Common myeloid progenitor, CD34-positive (primary cell): ENCODE measurements at regions not wholly inside any gene's neighbourhood (a gene's known extent, or its start where the extent isn't known, plus 50 kb on each side); places are given as distances from the start of the nearest gene placed in this dataset.

ENCODE experiments used
- CTCF ChIA-PET: fragments of 350-600 bp; sonication (Branson Sonifier 250); formaldehyde crosslinking; loops from one replicate; lab custom pipeline; 2021; ENCODE audit warnings: antibody characterized with exemption; lab: Charles Lee
- POLR2A ChIA-PET: fragments of 350-600 bp; sonication (Branson Sonifier 250); formaldehyde crosslinking; loops from one replicate; lab custom pipeline; 2021; ENCODE audit warnings: antibody characterized with exemption; lab: Charles Lee
- DNase-seq, 3 donors: peaks; one replicate each; pipeline versions ENCODE4 v3.0.0 to v3.0.0-alpha.2; 2013
- H3K27ac ChIP-seq, 2 experiments: 1 replicate in 1 of 2; 2 replicates in 1 of 2; pipeline ENCODE4 v1.7.0; 2013; ENCODE audit warnings: inconsistent platforms in 2 of 2, low read length in 2 of 2, mild to moderate bottlenecking in 2 of 2, low read depth in 1 of 2, moderate library complexity in 1 of 2; ENCODE audit not compliant: severe bottlenecking in 2 of 2, insufficient read depth in 1 of 2, poor library complexity in 1 of 2
- H3K27me3 ChIP-seq, 5 experiments: replicated peaks in 2 of 5; 1 replicate in 3 of 5; 2 replicates in 2 of 5; pipeline versions ENCODE4 v1.6.1 to v1.7.0; 2013; ENCODE audit warnings: low read length in 4 of 5, mild to moderate bottlenecking in 2 of 5, moderate library complexity in 2 of 5, inconsistent platforms in 1 of 5; ENCODE audit not compliant: insufficient read depth in 5 of 5, control insufficient read depth in 4 of 5
- H3K36me3 ChIP-seq, 4 experiments: 1 replicate in 2 of 4; 2 replicates in 2 of 4; pipeline versions ENCODE4 v1.6.1 to v1.7.0; 2013; ENCODE audit warnings: low read length in 3 of 4, control low read depth in 1 of 4, mild to moderate bottlenecking in 1 of 4; ENCODE audit not compliant: control insufficient read depth in 4 of 4, insufficient read depth in 4 of 4
- H3K4me1 ChIP-seq, 4 experiments: 1 replicate in 3 of 4; 2 replicates in 1 of 4; pipeline versions ENCODE4 v1.6.1 to v1.7.1; 2013; ENCODE audit warnings: low read length in 3 of 4, mild to moderate bottlenecking in 3 of 4, control low read depth in 1 of 4, inconsistent platforms in 1 of 4, moderate library complexity in 1 of 4; ENCODE audit not compliant: control insufficient read depth in 4 of 4, insufficient read depth in 4 of 4; ENCODE audit errors: control extremely low read depth in 1 of 4
- H3K4me3 ChIP-seq, 7 experiments: 1 replicate in 4 of 7; 2 replicates in 3 of 7; pipeline versions ENCODE4 v1.5.1 to v1.7.0; 2013; ENCODE audit warnings: mild to moderate bottlenecking in 7 of 7, low read length in 6 of 7, moderate library complexity in 6 of 7, inconsistent platforms in 2 of 7, low read depth in 2 of 7, control low read depth in 1 of 7; ENCODE audit not compliant: insufficient read depth in 4 of 7, control insufficient read depth in 1 of 7; ENCODE audit errors: extremely low read depth in 1 of 7
- H3K9me3 ChIP-seq, 5 experiments: 1 replicate in 4 of 5; 2 replicates in 1 of 5; pipeline versions ENCODE4 v1.6.1 to v1.7.1; 2013; ENCODE audit warnings: low read length in 4 of 5, mild to moderate bottlenecking in 2 of 5, inconsistent platforms in 1 of 5, low read depth in 1 of 5, moderate library complexity in 1 of 5; ENCODE audit not compliant: control insufficient read depth in 4 of 5, insufficient read depth in 2 of 5; ENCODE audit errors: control extremely low read depth in 1 of 5
- WGBS: methylation state at CpG from one replicate; pipeline ENCODE4 v1.1.5; 2013; ENCODE audit not compliant: insufficient coverage; 5-methylcytosine and 5-hydroxymethylcytosine counted together

- Histone ChIP-seq H3K4me3 (no peak overlapping the region), H3K27ac (no peak overlapping the region), H3K27me3 (no peaks in the 10 kb centered on the region), H3K9me3 (no peaks in the 10 kb centered on the region), H3K4me1 (no peaks in the 10 kb centered on the region), H3K36me3 (no peaks in the 10 kb centered on the region)
- no peak for DNase-seq
- WGBS, result 88% methylated on average over 2 of the region's 4 CpGs
- CTCF ChIA-PET, result no interaction called here
- POLR2A ChIA-PET, result no interaction called here
Observed at GRCh38 chrX:38856670-38857265, 55.5 kb downstream of the MID1IP1 start.

DNA sequence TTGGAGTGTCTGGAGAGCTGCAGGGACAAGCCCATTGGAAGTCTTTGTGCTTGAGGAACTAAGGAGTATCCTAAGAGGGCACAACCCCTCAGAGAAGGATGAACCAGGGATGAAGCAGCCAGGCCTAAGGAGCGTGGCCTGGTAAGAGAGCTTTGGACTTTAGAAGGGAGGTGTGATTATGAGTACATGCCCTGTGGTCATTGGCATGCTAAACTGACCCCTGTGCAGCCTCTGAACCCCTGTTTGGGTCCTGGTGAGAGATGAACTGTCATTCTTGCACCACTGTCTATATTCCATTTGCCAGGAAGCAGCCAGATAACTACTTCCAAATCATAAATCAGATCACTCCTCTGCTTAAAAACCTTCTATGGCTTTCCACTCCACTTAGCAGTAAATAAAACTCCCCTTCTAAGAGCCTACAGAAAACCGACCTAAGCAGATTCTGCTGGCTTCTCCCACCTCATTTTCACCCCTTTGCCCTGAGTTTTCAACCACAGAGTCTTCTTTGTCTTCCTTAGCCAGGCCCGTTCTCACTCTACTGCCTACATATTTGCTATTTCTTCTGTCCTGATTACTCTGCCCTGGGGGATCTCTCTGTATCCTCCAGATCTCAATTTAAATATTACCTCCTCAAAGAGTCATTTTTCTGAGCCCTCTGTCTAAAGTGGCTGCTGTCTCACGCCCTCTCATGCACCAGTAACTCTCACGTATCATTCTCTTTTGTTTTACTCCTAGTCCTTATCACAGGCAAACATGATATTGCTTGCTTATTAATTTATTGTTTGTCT lies 56.7 kb downstream of the MID1IP1 start:
- Histone ChIP-seq H3K4me1 (peaks cover 0 to 2% (median 0%) of the 10 kb centered on the region in 4 experiments), H3K27ac (no peak overlapping the region), H3K27me3 (no peaks in the 10 kb centered on the region), H3K9me3 (no peaks in the 10 kb centered on the region), H3K36me3 (no peaks in the 10 kb centered on the region), H3K4me3 (no peak overlapping the region)
- WGBS, result 66% methylated on average over 3 of the region's 5 CpGs
- POLR2A ChIA-PET, result no interaction called here
- DNase-seq, result no peak
- CTCF ChIA-PET, result no interaction called here

DNA sequence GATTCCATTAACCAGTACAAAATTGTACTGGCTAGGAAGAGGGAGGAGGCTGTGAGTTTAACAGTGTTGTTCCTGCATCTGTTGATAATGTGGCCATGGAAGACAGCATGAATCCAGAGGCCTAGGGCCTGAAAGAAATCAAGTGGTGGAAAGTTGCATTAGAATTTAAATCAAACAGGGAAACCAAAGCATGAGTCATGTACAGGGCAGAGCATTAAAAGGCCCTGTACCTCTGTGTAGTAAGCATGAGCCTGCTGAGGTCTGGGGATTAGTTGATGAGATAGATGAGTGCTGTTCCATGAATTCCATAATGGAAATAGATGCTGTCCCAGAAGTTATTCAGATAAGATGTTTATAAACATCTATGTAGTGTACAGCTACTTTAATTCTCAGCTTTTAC lies 58.3 kb downstream of the MID1IP1 start:
- no peak for DNase-seq
- Histone ChIP-seq H3K36me3 (no peaks in the 10 kb centered on the region), H3K4me3 (no peak overlapping the region), H3K9me3 (no peaks in the 10 kb centered on the region), H3K4me1 (peaks cover 0 to 3% (median 0%) of the 10 kb centered on the region in 4 experiments), H3K27me3 (no peaks in the 10 kb centered on the region), H3K27ac (no peak overlapping the region)
- ChIA-PET CTCF (no interaction called here), POLR2A (no interaction called here)

GRCh38 chrX:38860106-38861013 lies 59.1 kb downstream of the MID1IP1 start:
- no peak overlapping the region for H3K27ac ChIP-seq
- ChIA-PET CTCF (no interaction called here), POLR2A (no interaction called here)
- no peaks in the 10 kb centered on the region for H3K36me3 ChIP-seq
- no peak overlapping the region for H3K4me3 ChIP-seq
- 86% methylated on average over 2 of the region's 4 CpGs for WGBS
- H3K4me1 ChIP-seq, result peaks cover 0 to 3% (median 0%) of the 10 kb centered on the region in 4 experiments
- no peaks in the 10 kb centered on the region for H3K27me3 ChIP-seq
- H3K9me3 ChIP-seq, result no peaks in the 10 kb centered on the region
- no peak for DNase-seq

DNA sequence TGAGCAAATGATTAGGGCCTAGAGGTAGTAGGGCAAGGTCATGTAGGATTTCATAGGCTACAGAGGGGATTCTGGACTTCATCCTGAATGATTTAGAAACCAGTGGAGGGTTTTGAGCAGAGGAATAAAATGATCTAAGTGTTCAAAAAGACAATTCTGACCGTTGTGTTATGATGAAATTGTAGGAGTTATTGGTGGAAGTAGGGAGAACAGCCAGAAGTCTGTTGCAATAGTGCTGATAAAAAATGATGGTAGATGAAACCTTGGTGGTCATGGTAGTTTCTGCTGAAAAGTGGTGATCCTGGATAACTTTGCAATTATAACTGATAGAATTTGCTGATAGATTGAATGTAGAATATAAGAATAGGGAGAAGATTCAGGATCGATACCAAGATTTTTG lies 60.2 kb downstream of the MID1IP1 start:
- H3K27ac ChIP-seq, result no peak overlapping the region
- ChIA-PET CTCF (no interaction called here), POLR2A (no interaction called here)
- H3K4me1 ChIP-seq, result peaks cover 0 to 3% (median 0%) of the 10 kb centered on the region in 4 experiments
- H3K9me3 ChIP-seq, result no peaks in the 10 kb centered on the region
- no peaks in the 10 kb centered on the region for H3K36me3 ChIP-seq
- H3K27me3 ChIP-seq, result no peaks in the 10 kb centered on the region
- DNase-seq, result no peak
- 50% methylated on average over 1 of the region's 2 CpGs for WGBS
- H3K4me3 ChIP-seq, result no peak overlapping the region

GRCh38 chrX:38862100-38862499 lies 60.8 kb downstream of the MID1IP1 start:
- DNase-seq, result no peak
- ChIA-PET POLR2A (no interaction called here), CTCF (no interaction called here)
- Histone ChIP-seq H3K27ac (no peak overlapping the region), H3K4me1 (peaks cover 0 to 3% (median 0%) of the 10 kb centered on the region in 4 experiments), H3K36me3 (no peaks in the 10 kb centered on the region), H3K9me3 (no peaks in the 10 kb centered on the region), H3K4me3 (no peak overlapping the region), H3K27me3 (no peaks in the 10 kb centered on the region)
- 100% methylated on average over 1 of the region's 3 CpGs for WGBS
